ENCODE measurements at regions not wholly inside any gene's neighbourhood (a gene's known extent, or its start where the extent isn't known, plus 50 kb on each side); places are given as distances from the start of the nearest gene placed in this dataset.
A peak's percentile ranks its signal among the peaks of the same experiment; 100 is the strongest.

- no peak overlapping the region for H3K14ac ChIP-seq (replicated peaks; ENCODE audit: low read depth, low read length)
- no peak overlapping the region for H3K56ac ChIP-seq (ENCODE audit: extremely low read depth, insufficient read depth, low read length)
- H4K20me1 ChIP-seq (ENCODE audit: insufficient read depth, low read length), result no peaks in the 10 kb centered on the region
- POLR2A ChIA-PET (ENCODE audit: unreplicated experiment), result no interaction called here
- ATAC-seq (ENCODE audit: low read depth) (no peak), DNase-seq (no peak)
- H3K27me3 ChIP-seq (ENCODE audit: control insufficient read depth, insufficient read depth, low read length), result no peaks in the 10 kb centered on the region
- no peak for TF ChIP-seq RCOR1 (IDR thresholded peaks at IDR 0.05; ENCODE audit: insufficient replicate concordance, low read length)
- no peak for TF ChIP-seq MXI1 (IDR thresholded peaks at IDR 0.05; ENCODE audit: borderline replicate concordance, low read depth, low read length)
- TF ChIP-seq MAFK (IDR thresholded peaks at IDR 0.05; ENCODE audit: low read depth, low read length), result peak; percentile 69
- TF ChIP-seq RAD21 (IDR thresholded peaks at IDR 0.05; ENCODE audit: low read length), result no peak
- in situ Hi-C loops (cut with MboI; ENCODE audit: low sequenced_read_pairs) (no loop called here), dilution Hi-C loops (cut with HindIII; ENCODE audit: low sequenced_read_pairs, unreplicated experiment) (no loop called here), intact Hi-C loops (cut with micrococcal nuclease) (no loop called here)
- CTCF ChIA-PET, result interaction anchor here (0.5 kb wide), 1 partner anchor 633 kb away, joined by 7 read pairs; no protein-coding TSS in a partner anchor
- H2AK5ac ChIP-seq (ENCODE audit: low read depth, low read length), result no peak overlapping the region
- no peaks in the 10 kb centered on the region for H3K9me3 ChIP-seq (ENCODE audit: control insufficient read depth, insufficient read depth, low read length)
- no peak overlapping the region for H2BK15ac ChIP-seq (ENCODE audit: low read depth, low read length)
- H3K9ac ChIP-seq (ENCODE audit: low read depth, low read length), result no peak overlapping the region
- no peak overlapping the region for H4K8ac ChIP-seq (ENCODE audit: low read depth in 2 of 2, low read length in 2 of 2)
- no TSS peak for BruUV-seq (replicated peaks)
- H4K5ac ChIP-seq (ENCODE audit: low read depth, low read length), result no peak overlapping the region
- H3K18ac ChIP-seq (ENCODE audit: low read depth, low read length), result no peak overlapping the region
- no peaks in the 10 kb centered on the region for H3K36me3 ChIP-seq (ENCODE audit: control insufficient read depth, insufficient read depth, low read length)
- no peaks in the 10 kb centered on the region for H3K4me1 ChIP-seq (ENCODE audit: control insufficient read depth, insufficient read depth, low read length)
- no peak overlapping the region for H3K4me3 ChIP-seq (ENCODE audit: insufficient read depth, low read depth, low read length)
- H2BK120ac ChIP-seq (ENCODE audit: low read depth, low read length), result no peak overlapping the region
- WGBS, 2 experiments (ENCODE audit: extremely low coverage in 2 of 2, insufficient read length in 1 of 2), result no CpG with 5 or more reads among the region's 3 CpGs
- H2AFZ ChIP-seq (replicated peaks; ENCODE audit: low read length, poor library complexity), result no peak overlapping the region
- no peak overlapping the region for H3K27ac ChIP-seq (ENCODE audit: insufficient read depth, low read length)
- no peaks in the 10 kb centered on the region for H3K79me1 ChIP-seq (ENCODE audit: low read depth in 1 of 2, low read length in 2 of 2)
- H2AK9ac ChIP-seq (replicated peaks; ENCODE audit: low read depth, low read length, poor library complexity), result no peak overlapping the region
- no peak overlapping the region for H2BK5ac ChIP-seq (ENCODE audit: low read depth, low read length, poor library complexity, severe bottlenecking)
- no peaks in the 10 kb centered on the region for H3K9me1 ChIP-seq (ENCODE audit: insufficient read depth, low read length)
- H4K91ac ChIP-seq (ENCODE audit: insufficient read depth, low read depth, low read length), result no peak overlapping the region
- no peak overlapping the region for H3K23ac ChIP-seq (ENCODE audit: low read depth, low read length)
- no peak overlapping the region for H2BK20ac ChIP-seq (ENCODE audit: low read depth, low read length)
- no peak overlapping the region for H3K4ac ChIP-seq (ENCODE audit: low read depth, low read length)
- H3K4me2 ChIP-seq (ENCODE audit: low read depth, low read length), result no peak overlapping the region
Measured at GRCh38 chr5:145178641-145179523, 656.3 kb downstream of the PRELID2 start.

Measured in IMR-90 (cell line).